Activated T-helper 2 cell treated with anti-CD3 and anti-CD28 coated beads, Interferon-gamma antibody, Interleukin-2, Interleukin-4, amounts not matched to agents 10 μg/mL and 5 μg/mL and 100 μg/mL, durations not matched to agents 14 hours and 24 hours and 36 hours (primary cell): ENCODE measurements at regions not wholly inside any gene's neighbourhood (a gene's known extent, or its start where the extent isn't known, plus 50 kb on each side); places are given as distances from the start of the nearest gene placed in this dataset.

ENCODE experiments used
- DNase-seq: peaks from one replicate; pipeline ENCODE4 v3.0.0; 2021; ENCODE audit warnings: low spot score
- H3K27ac Mint-ChIP-seq: one replicate; pipeline ENCODE4 v1.8.0; 2021; ENCODE audit warnings: mixed read lengths
- H3K27me3 Mint-ChIP-seq: one replicate; pipeline ENCODE4 v1.8.0; 2021; ENCODE audit warnings: low read depth, mixed read lengths
- H3K36me3 Mint-ChIP-seq: one replicate; pipeline ENCODE4 v1.8.0; 2021; ENCODE audit warnings: low read depth, mixed read lengths
- H3K4me1 Mint-ChIP-seq: one replicate; pipeline ENCODE4 v1.8.0; 2021; ENCODE audit warnings: low read depth, mixed read lengths
- H3K4me3 Mint-ChIP-seq: one replicate; pipeline ENCODE4 v1.8.0; 2021; ENCODE audit warnings: low read depth, mild to moderate bottlenecking, moderate library complexity, mixed read lengths
- H3K9me3 Mint-ChIP-seq: one replicate; pipeline ENCODE4 v1.8.0; 2021; ENCODE audit warnings: mixed read lengths
- intact Hi-C: fragments of 100-400 bp; cut with micrococcal nuclease; formaldehyde crosslinking; loops from one replicate; pipeline ENCODE4 v1.15.1; 2023

GRCh38 chr4:148986951-148987350, 544.7 kb upstream of the NR3C2 start:
- DNase-seq: no peak
- no peaks in the 10 kb centered on the region for H3K27me3 Mint-ChIP-seq
- H3K27ac Mint-ChIP-seq: no peak overlapping the region
- no peaks in the 10 kb centered on the region for H3K4me1 Mint-ChIP-seq
- H3K9me3 Mint-ChIP-seq: peaks cover 2% of the 10 kb centered on the region
- intact Hi-C loops: no loop called here
- no peaks in the 10 kb centered on the region for H3K36me3 Mint-ChIP-seq
- H3K4me3 Mint-ChIP-seq: no peak overlapping the region

GRCh38 chr4:148984951-148985350, 542.7 kb upstream of the NR3C2 start:
- Mint-ChIP-seq H3K9me3 (peaks cover 2% of the 10 kb centered on the region), H3K4me3 (no peak overlapping the region), H3K27me3 (no peaks in the 10 kb centered on the region), H3K27ac (no peak overlapping the region), H3K36me3 (no peaks in the 10 kb centered on the region), H3K4me1 (no peaks in the 10 kb centered on the region)
- DNase-seq: no peak
- intact Hi-C loops: no loop called here

DNA sequence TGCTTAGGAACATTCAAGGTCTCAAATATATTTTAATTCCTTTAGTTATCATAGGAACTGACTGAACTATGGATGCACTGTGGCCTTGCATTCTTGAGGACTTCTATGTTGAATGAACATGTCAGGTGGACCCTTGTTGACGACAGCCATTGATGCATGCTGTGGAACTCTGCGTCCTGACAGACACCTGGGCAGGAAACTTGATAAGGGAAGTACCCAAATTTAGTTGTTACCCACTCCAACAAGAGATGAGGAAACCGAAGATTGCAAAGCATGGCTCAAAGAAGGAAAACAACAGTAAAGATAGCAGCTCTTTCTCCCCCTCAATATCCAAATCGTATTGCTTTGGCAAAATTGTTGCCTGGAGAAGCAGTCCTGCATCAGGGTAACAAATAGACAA, 540.0 kb upstream of the NR3C2 start:
- H3K27me3 Mint-ChIP-seq: no peaks in the 10 kb centered on the region
- intact Hi-C loops: no loop called here
- DNase-seq: no peak
- H3K9me3 Mint-ChIP-seq: peaks cover 10% of the 10 kb centered on the region
- H3K4me1 Mint-ChIP-seq: no peaks in the 10 kb centered on the region
- no peak overlapping the region for H3K4me3 Mint-ChIP-seq
- H3K36me3 Mint-ChIP-seq: no peaks in the 10 kb centered on the region
- no peak overlapping the region for H3K27ac Mint-ChIP-seq

DNA sequence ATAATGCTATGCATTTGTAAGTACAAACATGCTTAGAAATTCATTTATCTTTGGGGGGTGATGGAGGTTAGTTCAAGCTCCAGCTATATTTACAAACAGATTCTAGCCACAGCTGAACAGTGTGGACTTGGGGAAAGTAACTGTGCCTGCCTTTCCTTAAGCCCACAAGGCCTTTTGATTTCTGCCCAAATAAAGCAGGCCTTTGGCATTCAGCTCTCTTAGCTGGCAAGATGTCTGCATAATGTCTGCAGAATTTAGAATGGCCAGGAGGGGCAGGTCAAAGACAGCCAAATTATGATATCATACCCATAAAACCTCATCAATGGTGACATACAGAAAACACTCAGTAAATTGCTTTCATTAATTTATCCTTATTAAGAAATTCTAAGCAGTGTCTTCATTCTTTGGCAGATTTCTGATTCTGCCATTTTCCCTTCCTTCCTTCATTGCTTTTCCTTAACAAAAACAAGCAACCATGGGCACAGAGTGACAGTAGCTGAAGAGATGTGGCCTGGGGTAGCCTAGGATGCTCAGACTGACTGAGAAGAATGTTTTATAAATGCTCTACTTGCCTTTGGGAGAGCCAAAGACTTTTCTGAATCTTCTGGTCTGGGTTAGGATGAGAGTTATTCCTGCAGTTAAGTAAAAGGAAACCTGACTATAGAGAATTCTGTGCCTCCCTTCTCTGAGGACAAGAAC, 538.7 kb upstream of the NR3C2 start:
- intact Hi-C loops: no loop called here
- Mint-ChIP-seq H3K4me1 (no peaks in the 10 kb centered on the region), H3K9me3 (peaks cover 7% of the 10 kb centered on the region), H3K27me3 (no peaks in the 10 kb centered on the region), H3K4me3 (no peak overlapping the region), H3K27ac (no peak overlapping the region), H3K36me3 (no peaks in the 10 kb centered on the region)
- DNase-seq: no peak

DNA sequence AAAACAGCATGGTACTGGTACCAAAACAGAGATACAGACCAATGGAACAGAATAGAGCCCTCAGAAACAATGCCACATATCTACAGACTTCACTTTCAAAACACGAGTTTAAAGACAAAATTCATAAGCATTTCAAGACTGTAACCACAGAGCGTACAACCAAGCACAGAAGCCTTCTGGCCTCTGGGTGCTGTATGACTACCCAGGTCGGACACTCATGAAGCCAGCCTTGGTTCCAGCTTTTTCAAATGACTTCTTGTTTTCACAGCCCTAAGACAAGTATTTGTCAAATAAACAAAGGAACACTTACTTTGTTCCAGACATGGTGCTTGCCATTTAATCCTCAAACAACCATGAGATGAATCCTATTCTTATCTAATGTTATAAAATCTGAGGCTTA, 536.1 kb upstream of the NR3C2 start:
- DNase-seq: no peak
- no peaks in the 10 kb centered on the region for H3K36me3 Mint-ChIP-seq
- no peak overlapping the region for H3K4me3 Mint-ChIP-seq
- no peak overlapping the region for H3K27ac Mint-ChIP-seq
- intact Hi-C loops: no loop called here
- no peaks in the 10 kb centered on the region for H3K27me3 Mint-ChIP-seq
- H3K9me3 Mint-ChIP-seq: peaks cover 7% of the 10 kb centered on the region
- H3K4me1 Mint-ChIP-seq: no peaks in the 10 kb centered on the region

GRCh38 chr4:148975464-148975863, 533.2 kb upstream of the NR3C2 start:
- no peak for DNase-seq
- H3K9me3 Mint-ChIP-seq: peaks cover 7% of the 10 kb centered on the region
- H3K27ac Mint-ChIP-seq: no peak overlapping the region
- H3K36me3 Mint-ChIP-seq: no peaks in the 10 kb centered on the region
- intact Hi-C loops: no loop called here
- no peaks in the 10 kb centered on the region for H3K27me3 Mint-ChIP-seq
- H3K4me1 Mint-ChIP-seq: no peaks in the 10 kb centered on the region
- H3K4me3 Mint-ChIP-seq: no peak overlapping the region

GRCh38 chr4:148965080-148965479, 522.9 kb upstream of the NR3C2 start:
- H3K4me3 Mint-ChIP-seq: no peak overlapping the region
- H3K27ac Mint-ChIP-seq: no peak overlapping the region
- H3K9me3 Mint-ChIP-seq: no peaks in the 10 kb centered on the region
- H3K4me1 Mint-ChIP-seq: no peaks in the 10 kb centered on the region
- no peaks in the 10 kb centered on the region for H3K36me3 Mint-ChIP-seq
- DNase-seq: no peak
- intact Hi-C loops: no loop called here
- no peaks in the 10 kb centered on the region for H3K27me3 Mint-ChIP-seq

DNA sequence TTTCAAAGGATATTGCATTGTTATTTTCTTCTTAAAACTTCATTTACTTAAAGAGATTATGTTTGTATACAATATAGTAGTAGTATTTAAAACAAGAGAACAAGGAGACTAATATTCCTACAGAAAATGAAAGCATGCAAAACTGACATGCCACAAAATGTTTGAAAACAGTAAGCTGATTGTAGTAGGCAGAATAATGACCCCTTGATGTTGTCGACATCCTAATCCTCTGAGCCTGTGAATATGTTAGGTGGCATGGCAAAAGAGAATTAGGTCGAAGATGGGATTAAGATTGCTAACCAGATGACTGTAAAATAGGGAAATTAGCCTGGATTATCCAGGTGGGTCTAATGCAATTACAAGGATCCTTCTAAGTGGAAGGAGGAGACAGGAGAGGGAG, 522.2 kb upstream of the NR3C2 start:
- no peak overlapping the region for H3K4me3 Mint-ChIP-seq
- no peak overlapping the region for H3K27ac Mint-ChIP-seq
- no peak for DNase-seq
- no peaks in the 10 kb centered on the region for H3K27me3 Mint-ChIP-seq
- no peaks in the 10 kb centered on the region for H3K4me1 Mint-ChIP-seq
- intact Hi-C loops: no loop called here
- no peaks in the 10 kb centered on the region for H3K36me3 Mint-ChIP-seq
- H3K9me3 Mint-ChIP-seq: no peaks in the 10 kb centered on the region

GRCh38 chr4:148962539-148963290, 520.5 kb upstream of the NR3C2 start:
- no peaks in the 10 kb centered on the region for H3K9me3 Mint-ChIP-seq
- no peak for DNase-seq
- H3K36me3 Mint-ChIP-seq: no peaks in the 10 kb centered on the region
- H3K4me3 Mint-ChIP-seq: no peak overlapping the region
- intact Hi-C loops: no loop called here
- H3K27me3 Mint-ChIP-seq: no peaks in the 10 kb centered on the region
- H3K27ac Mint-ChIP-seq: no peak overlapping the region
- no peaks in the 10 kb centered on the region for H3K4me1 Mint-ChIP-seq

- intact Hi-C loops: no loop called here
- Mint-ChIP-seq H3K4me1 (no peaks in the 10 kb centered on the region), H3K9me3 (no peaks in the 10 kb centered on the region), H3K36me3 (no peaks in the 10 kb centered on the region), H3K4me3 (no peak overlapping the region), H3K27me3 (no peaks in the 10 kb centered on the region), H3K27ac (no peak overlapping the region)
- no peak for DNase-seq
Observed at GRCh38 chr4:148961526-148961925, 519.3 kb upstream of the NR3C2 start.

DNA sequence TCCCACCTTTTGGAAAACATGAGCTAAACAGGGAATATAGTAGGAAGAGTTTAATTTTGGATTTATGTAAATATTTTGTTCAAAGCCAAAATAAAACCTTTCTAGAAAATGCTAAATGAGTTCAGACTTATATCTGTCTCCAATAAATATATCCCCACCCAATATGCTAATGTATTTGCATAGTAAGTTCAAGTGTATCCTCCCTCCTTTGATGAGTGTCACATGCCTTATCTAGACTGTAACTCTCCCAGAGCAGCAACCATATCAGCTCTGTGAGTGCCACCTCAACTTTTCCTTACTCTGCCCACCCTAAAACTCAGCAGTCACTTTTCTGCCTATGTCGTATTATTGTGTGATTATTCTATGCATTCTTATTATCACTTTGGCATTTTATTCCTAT, 516.1 kb upstream of the NR3C2 start:
- Mint-ChIP-seq H3K27ac (no peak overlapping the region), H3K36me3 (no peaks in the 10 kb centered on the region), H3K4me1 (no peaks in the 10 kb centered on the region), H3K4me3 (no peak overlapping the region), H3K27me3 (no peaks in the 10 kb centered on the region), H3K9me3 (no peaks in the 10 kb centered on the region)
- DNase-seq: no peak
- intact Hi-C loops: no loop called here

GRCh38 chr4:148955564-148956297, 513.5 kb upstream of the NR3C2 start:
- no peak overlapping the region for H3K27ac Mint-ChIP-seq
- no peak for DNase-seq
- no peaks in the 10 kb centered on the region for H3K9me3 Mint-ChIP-seq
- H3K36me3 Mint-ChIP-seq: no peaks in the 10 kb centered on the region
- intact Hi-C loops: no loop called here
- no peaks in the 10 kb centered on the region for H3K27me3 Mint-ChIP-seq
- H3K4me1 Mint-ChIP-seq: no peaks in the 10 kb centered on the region
- H3K4me3 Mint-ChIP-seq: no peak overlapping the region
